Heart left ventricle (tissue), 13 donors: ENCODE measurements at regions not wholly inside any gene's neighbourhood (a gene's known extent, or its start where the extent isn't known, plus 50 kb on each side); places are given as distances from the start of the nearest gene placed in this dataset.

Experiments used
- CTCF ChIP-seq, 12 donors: fragments of 200-600 bp; sonication (generic) in 4 of 12; IDR thresholded peaks; one replicate each; pipeline versions ENCODE4 v1.5.0 to v1.8.0; 2018 to 2022; ENCODE audit warnings: antibody characterized with exemption in 12 of 12, mild to moderate bottlenecking in 5 of 12
- POLR2A ChIP-seq, 2 donors: fragments of 450-650 bp; IDR thresholded peaks; one replicate each; pipeline ENCODE4 v1.6.1; 2017; ENCODE audit warnings: antibody characterized with exemption in 2 of 2, mild to moderate bottlenecking in 2 of 2, moderate library complexity in 2 of 2
- donor health status: ischemic (EF 13 %, LVEDD 7.1; RV severe dilation, severe dysfunction).
- donor health status: DM: no; HTN: yes; CAD: no.
- donor health status: DM: no; HTN: no; CAD: no.
- donor health status: ischemic (EF 25% LVEDD 6.9; RV normal size, moderate dysfunction).
- donor health status: ischemic (EF 25% LVEDD 5.7; RV mildly dilated, moderate dysfunction).
- donor health status: ischemic (EF 35%, LVEDD 5.7; RV mildly dilated, moderate dysfunction).
- donor health status: nonischemic (EF 11% LVEDD 7.7; RV severe dilation, severe dysfunction).
- donor health status: DM: yes; HTN: yes; CAD: no.
- donor health status: PGD.
- donor health status: ischemic (EF 29% LVEDD 5.4; RV normal size, mild dysfunction).
- donor health status: nonischemic (EF 23%, LVEDD 6.1; RV moderate dilation, normal function).

GRCh38 chr6:132907231-132907630 is 92.9 kb downstream of the RPS12 start:
- no peak for TF ChIP-seq CTCF (IDR thresholded peaks at IDR 0.05)
- TF ChIP-seq POLR2A (IDR thresholded peaks at IDR 0.05), result no peak
